RWPE2 (cell line): ENCODE measurements at regions not wholly inside any gene's neighbourhood (a gene's known extent, or its start where the extent isn't known, plus 50 kb on each side); places are given as distances from the start of the nearest gene placed in this dataset.

ENCODE experiments used
- ATAC-seq: fragments of 200-7000 bp; cut with Tn5 transposase; 3 replicates; pipeline ENCODE4 v1.9.1; 2021; ENCODE audit warnings: low read depth
- DNase-seq: peaks from one replicate; pipeline ENCODE4 v3.0.0-alpha.2; 2020; ENCODE audit warnings: low spot score
- H3K27ac ChIP-seq: fragments of 450-650 bp; 2 replicates; pipeline ENCODE4 v1.5.1; 2017; ENCODE audit warnings: mild to moderate bottlenecking; ENCODE audit not compliant: poor library complexity, severe bottlenecking
- H3K27me3 ChIP-seq: fragments of 250-450 bp; sonication (Bioruptor Pico); 2 replicates; pipeline ENCODE4 v1.5.1; 2021; ENCODE audit warnings: mild to moderate bottlenecking, moderate library complexity; ENCODE audit not compliant: insufficient read depth, poor library complexity, severe bottlenecking
- H3K36me3 ChIP-seq: fragments of 250-450 bp; sonication (Bioruptor Pico); 2 replicates; pipeline ENCODE4 v1.5.1; 2020; ENCODE audit warnings: low read depth, mild to moderate bottlenecking, moderate library complexity
- H3K4me1 ChIP-seq: fragments of 250-450 bp; sonication (Bioruptor Pico); 2 replicates; pipeline ENCODE4 v1.5.1; 2021; ENCODE audit warnings: mild to moderate bottlenecking, moderate library complexity; ENCODE audit not compliant: insufficient read depth, poor library complexity, severe bottlenecking
- H3K4me3 ChIP-seq: fragments of 250-450 bp; sonication (Bioruptor Pico); 2 replicates; pipeline ENCODE4 v1.5.1; 2021; ENCODE audit warnings: mild to moderate bottlenecking, moderate library complexity; ENCODE audit not compliant: severe bottlenecking
- H3K9me3 ChIP-seq: fragments of 250-450 bp; sonication (Bioruptor Pico); 2 replicates; pipeline ENCODE4 v1.5.1; 2021; ENCODE audit warnings: mild to moderate bottlenecking, moderate library complexity; ENCODE audit not compliant: severe bottlenecking
- TF ChIP-seq, protein P1 (sequence below): fragments of 450-650 bp; IDR thresholded peaks from one replicate; pipeline ENCODE4 v1.5.1; 2017; ENCODE audit warnings: mild to moderate bottlenecking, moderate library complexity; ENCODE audit not compliant: poor library complexity, severe bottlenecking

- no peaks in the 10 kb centered on the region for H3K9me3 ChIP-seq
- H3K4me3 ChIP-seq = no peak overlapping the region
- ATAC-seq (no peak), DNase-seq (no peak)
- TF ChIP-seq, protein P1, sequence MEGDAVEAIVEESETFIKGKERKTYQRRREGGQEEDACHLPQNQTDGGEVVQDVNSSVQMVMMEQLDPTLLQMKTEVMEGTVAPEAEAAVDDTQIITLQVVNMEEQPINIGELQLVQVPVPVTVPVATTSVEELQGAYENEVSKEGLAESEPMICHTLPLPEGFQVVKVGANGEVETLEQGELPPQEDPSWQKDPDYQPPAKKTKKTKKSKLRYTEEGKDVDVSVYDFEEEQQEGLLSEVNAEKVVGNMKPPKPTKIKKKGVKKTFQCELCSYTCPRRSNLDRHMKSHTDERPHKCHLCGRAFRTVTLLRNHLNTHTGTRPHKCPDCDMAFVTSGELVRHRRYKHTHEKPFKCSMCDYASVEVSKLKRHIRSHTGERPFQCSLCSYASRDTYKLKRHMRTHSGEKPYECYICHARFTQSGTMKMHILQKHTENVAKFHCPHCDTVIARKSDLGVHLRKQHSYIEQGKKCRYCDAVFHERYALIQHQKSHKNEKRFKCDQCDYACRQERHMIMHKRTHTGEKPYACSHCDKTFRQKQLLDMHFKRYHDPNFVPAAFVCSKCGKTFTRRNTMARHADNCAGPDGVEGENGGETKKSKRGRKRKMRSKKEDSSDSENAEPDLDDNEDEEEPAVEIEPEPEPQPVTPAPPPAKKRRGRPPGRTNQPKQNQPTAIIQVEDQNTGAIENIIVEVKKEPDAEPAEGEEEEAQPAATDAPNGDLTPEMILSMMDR = no peak
- no peak overlapping the region for H3K27ac ChIP-seq
- no peaks in the 10 kb centered on the region for H3K4me1 ChIP-seq
- no peaks in the 10 kb centered on the region for H3K36me3 ChIP-seq
- H3K27me3 ChIP-seq = peaks cover 26% of the 10 kb centered on the region
Observed at GRCh38 chr11:119912229-119912628, 183.2 kb upstream of the NECTIN1 start.

GRCh38 chr11:119910650-119911049 is 181.7 kb upstream of the NECTIN1 start:
- DNase-seq (no peak), ATAC-seq (no peak)
- Histone ChIP-seq H3K27me3 (peaks cover 36% of the 10 kb centered on the region), H3K36me3 (no peaks in the 10 kb centered on the region), H3K9me3 (no peaks in the 10 kb centered on the region), H3K4me3 (no peak overlapping the region), H3K27ac (no peak overlapping the region), H3K4me1 (no peaks in the 10 kb centered on the region)
- TF ChIP-seq, protein P1 = no peak

GRCh38 chr11:119910051-119910450 is 181.1 kb upstream of the NECTIN1 start:
- TF ChIP-seq, protein P1 = no peak
- Histone ChIP-seq H3K27ac (no peak overlapping the region), H3K27me3 (peaks cover 36% of the 10 kb centered on the region)

DNA sequence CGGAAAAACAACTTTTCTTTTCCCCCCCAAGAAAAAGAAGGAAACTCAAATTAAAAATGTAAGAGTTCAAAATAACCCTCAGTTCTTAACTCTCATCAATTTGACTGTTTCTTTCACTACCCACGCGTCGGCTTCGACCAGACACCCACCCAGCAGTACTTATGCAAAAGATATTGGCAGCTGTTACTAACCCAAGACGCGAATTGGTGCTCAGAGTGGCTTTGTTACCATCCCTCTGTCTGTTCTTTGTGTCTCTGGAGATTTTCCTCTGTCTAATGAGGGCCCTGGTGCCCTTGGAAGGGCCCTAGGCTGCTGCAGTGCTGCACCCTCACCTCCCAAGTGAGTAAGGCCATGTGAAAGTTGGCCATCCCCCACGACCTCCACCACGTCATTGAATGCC is 180.5 kb upstream of the NECTIN1 start:
- no peak overlapping the region for H3K4me3 ChIP-seq
- H3K27me3 ChIP-seq = peaks cover 36% of the 10 kb centered on the region

More at GRCh38 chr11:119910051-119910450, 181.1 kb upstream of the NECTIN1 start:
- Histone ChIP-seq H3K4me3 (no peak overlapping the region), H3K4me1 (no peaks in the 10 kb centered on the region), H3K9me3 (no peaks in the 10 kb centered on the region), H3K36me3 (no peaks in the 10 kb centered on the region)
- ATAC-seq (no peak), DNase-seq (no peak)

DNA sequence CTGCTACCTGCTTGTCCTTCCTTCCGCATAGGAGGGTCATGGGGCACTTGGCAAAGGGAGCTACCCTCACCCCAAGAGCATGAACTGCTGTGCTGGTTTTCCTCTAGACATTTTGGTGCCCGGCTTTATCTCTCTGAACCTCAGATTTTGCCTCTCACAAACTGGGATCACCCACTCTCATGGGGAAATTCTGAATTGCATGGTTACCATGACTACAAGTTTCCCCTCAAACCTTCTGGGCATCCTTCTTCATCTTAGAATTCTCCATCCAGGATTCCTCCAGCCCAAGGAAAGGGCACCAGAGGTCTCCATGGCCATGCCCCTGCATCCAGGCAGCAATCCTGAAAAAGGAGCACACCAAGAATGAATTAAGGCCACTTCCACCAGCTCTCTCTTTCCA is 180.1 kb upstream of the NECTIN1 start:
- Histone ChIP-seq H3K36me3 (no peaks in the 10 kb centered on the region), H3K4me1 (no peaks in the 10 kb centered on the region), H3K27ac (no peak overlapping the region), H3K27me3 (peaks cover 36% of the 10 kb centered on the region), H3K9me3 (no peaks in the 10 kb centered on the region), H3K4me3 (no peak overlapping the region)
- ATAC-seq = no peak
- TF ChIP-seq, protein P1 = no peak
- DNase-seq = no peak

More for the DNA sequence above, 180.5 kb upstream of the NECTIN1 start:
- DNase-seq (no peak), ATAC-seq (no peak)
- TF ChIP-seq, protein P1 = no peak
- no peaks in the 10 kb centered on the region for H3K36me3 ChIP-seq
- H3K9me3 ChIP-seq = no peaks in the 10 kb centered on the region
- H3K4me1 ChIP-seq = no peaks in the 10 kb centered on the region
- H3K27ac ChIP-seq = no peak overlapping the region
